ENCODE measurements at regions not wholly inside any gene's neighbourhood (a gene's known extent, or its start where the extent isn't known, plus 50 kb on each side); places are given as distances from the start of the nearest gene placed in this dataset.

- H3K27ac ChIP-seq (ENCODE audit: insufficient read depth, low read length), result no peak overlapping the region
- H2AFZ ChIP-seq (replicated peaks; ENCODE audit: low read length, poor library complexity), result no peak overlapping the region
- dilution Hi-C loops (cut with HindIII; ENCODE audit: low sequenced_read_pairs, unreplicated experiment) (no loop called here), intact Hi-C loops (cut with micrococcal nuclease) (no loop called here), in situ Hi-C loops (cut with MboI; ENCODE audit: low sequenced_read_pairs) (no loop called here)
- POLR2A ChIA-PET (ENCODE audit: unreplicated experiment), result no interaction called here
- no peak overlapping the region for H3K23ac ChIP-seq (ENCODE audit: low read depth, low read length)
- no peak overlapping the region for H2BK5ac ChIP-seq (ENCODE audit: low read depth, low read length, poor library complexity, severe bottlenecking)
- no peak overlapping the region for H3K56ac ChIP-seq (ENCODE audit: extremely low read depth, insufficient read depth, low read length)
- H3K9me1 ChIP-seq (ENCODE audit: insufficient read depth, low read length), result no peaks in the 10 kb centered on the region
- no peak overlapping the region for H2AK9ac ChIP-seq (replicated peaks; ENCODE audit: low read depth, low read length, poor library complexity)
- CTCF ChIA-PET, result no interaction called here
- H3K14ac ChIP-seq (replicated peaks; ENCODE audit: low read depth, low read length), result no peak overlapping the region
- H2BK15ac ChIP-seq (ENCODE audit: low read depth, low read length), result no peak overlapping the region
- H4K5ac ChIP-seq (ENCODE audit: low read depth, low read length), result no peak overlapping the region
- no peak overlapping the region for H2BK120ac ChIP-seq (ENCODE audit: low read depth, low read length)
- no CpG with 5 or more reads among the region's 7 CpGs for WGBS, 2 experiments (ENCODE audit: extremely low coverage in 2 of 2, insufficient read length in 1 of 2)
- H3K79me1 ChIP-seq (ENCODE audit: low read depth in 1 of 2, low read length in 2 of 2), result no peaks in the 10 kb centered on the region
- H3K4me3 ChIP-seq (ENCODE audit: insufficient read depth, low read depth, low read length), result no peak overlapping the region
- DNase-seq, result no peak
- H2AK5ac ChIP-seq (ENCODE audit: low read depth, low read length), result no peak overlapping the region
- no peaks in the 10 kb centered on the region for H4K20me1 ChIP-seq (ENCODE audit: insufficient read depth, low read length)
- no peak overlapping the region for H2BK20ac ChIP-seq (ENCODE audit: low read depth, low read length)
- H3K18ac ChIP-seq (ENCODE audit: low read depth, low read length), result no peak overlapping the region
- H3K4ac ChIP-seq (ENCODE audit: low read depth, low read length), result no peak overlapping the region
- H3K9ac ChIP-seq (ENCODE audit: low read depth, low read length), result no peak overlapping the region
- H3K9me3 ChIP-seq (ENCODE audit: control insufficient read depth, insufficient read depth, low read length), result no peaks in the 10 kb centered on the region
- no peak overlapping the region for H4K91ac ChIP-seq (ENCODE audit: insufficient read depth, low read depth, low read length)
- H3K27me3 ChIP-seq (ENCODE audit: control insufficient read depth, insufficient read depth, low read length), result no peaks in the 10 kb centered on the region
- ATAC-seq (ENCODE audit: low read depth), result no peak
- H3K4me2 ChIP-seq (ENCODE audit: low read depth, low read length), result no peak overlapping the region
- H3K36me3 ChIP-seq (ENCODE audit: control insufficient read depth, insufficient read depth, low read length), result no peaks in the 10 kb centered on the region
- TF ChIP-seq RAD21 (IDR thresholded peaks at IDR 0.05; ENCODE audit: low read length), result 0 out of 2 replicates have a peak, but pooled peaks have one; percentile 2
- no peak for TF ChIP-seq RCOR1 (IDR thresholded peaks at IDR 0.05; ENCODE audit: insufficient replicate concordance, low read length)
- TF ChIP-seq CEBPB (IDR thresholded peaks at IDR 0.05; ENCODE audit: low read depth, low read length), result peak; percentile 21; the same call in 1 of the 2 replicates
- no peak for TF ChIP-seq MAFK (IDR thresholded peaks at IDR 0.05; ENCODE audit: low read depth, low read length)
- no peak overlapping the region for H4K8ac ChIP-seq (ENCODE audit: low read depth in 2 of 2, low read length in 2 of 2)
- BruUV-seq (replicated peaks), result no TSS peak
- H3K4me1 ChIP-seq (ENCODE audit: control insufficient read depth, insufficient read depth, low read length), result no peaks in the 10 kb centered on the region
Measured at GRCh38 chr13:83150616-83151307, 731.5 kb downstream of the SLITRK1 start.

All from IMR-90 (cell line).